ENCODE measurements at regions not wholly inside any gene's neighbourhood (a gene's known extent, or its start where the extent isn't known, plus 50 kb on each side); places are given as distances from the start of the nearest gene placed in this dataset.

DNA sequence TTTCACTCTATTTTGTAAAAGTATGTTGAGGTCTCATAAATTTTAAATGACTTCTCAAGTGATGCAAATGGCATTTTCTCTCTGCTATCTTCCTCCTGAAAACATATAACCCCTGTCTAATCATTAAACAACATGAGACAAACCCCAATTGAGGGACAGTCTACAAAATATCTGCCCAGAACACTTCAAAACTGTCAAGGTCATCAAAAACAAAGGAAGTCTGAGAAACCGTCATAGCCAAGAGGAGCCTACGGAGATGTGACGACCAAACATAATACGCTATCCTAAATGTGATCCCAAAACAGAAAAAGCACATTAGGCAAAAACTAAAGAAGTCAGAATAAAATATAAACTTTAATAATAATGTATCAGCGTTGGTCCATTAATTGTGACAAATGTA is 282.3 kb upstream of the SEMA3C start:
- TF ChIP-seq, protein P1, sequence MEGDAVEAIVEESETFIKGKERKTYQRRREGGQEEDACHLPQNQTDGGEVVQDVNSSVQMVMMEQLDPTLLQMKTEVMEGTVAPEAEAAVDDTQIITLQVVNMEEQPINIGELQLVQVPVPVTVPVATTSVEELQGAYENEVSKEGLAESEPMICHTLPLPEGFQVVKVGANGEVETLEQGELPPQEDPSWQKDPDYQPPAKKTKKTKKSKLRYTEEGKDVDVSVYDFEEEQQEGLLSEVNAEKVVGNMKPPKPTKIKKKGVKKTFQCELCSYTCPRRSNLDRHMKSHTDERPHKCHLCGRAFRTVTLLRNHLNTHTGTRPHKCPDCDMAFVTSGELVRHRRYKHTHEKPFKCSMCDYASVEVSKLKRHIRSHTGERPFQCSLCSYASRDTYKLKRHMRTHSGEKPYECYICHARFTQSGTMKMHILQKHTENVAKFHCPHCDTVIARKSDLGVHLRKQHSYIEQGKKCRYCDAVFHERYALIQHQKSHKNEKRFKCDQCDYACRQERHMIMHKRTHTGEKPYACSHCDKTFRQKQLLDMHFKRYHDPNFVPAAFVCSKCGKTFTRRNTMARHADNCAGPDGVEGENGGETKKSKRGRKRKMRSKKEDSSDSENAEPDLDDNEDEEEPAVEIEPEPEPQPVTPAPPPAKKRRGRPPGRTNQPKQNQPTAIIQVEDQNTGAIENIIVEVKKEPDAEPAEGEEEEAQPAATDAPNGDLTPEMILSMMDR (tag by site-specific recombination; IDR thresholded peaks at IDR 0.05) = no peak
- TF ChIP-seq TCF7L2 (IDR thresholded peaks at IDR 0.05; ENCODE audit: borderline replicate concordance, low read depth, low read length) (no peak), ZNF121 (tag by site-specific recombination; IDR thresholded peaks at IDR 0.05) (no peak), ZNF76 (tag by site-specific recombination; IDR thresholded peaks at IDR 0.05; ENCODE audit: borderline replicate concordance, low read depth) (no peak), MYNN (tag by site-specific recombination; IDR thresholded peaks at IDR 0.05; ENCODE audit: borderline replicate concordance) (no peak), PBX3 (CRISPR knock-in tag; IDR thresholded peaks at IDR 0.05) (no peak), KLF7 (tag by site-specific recombination; IDR thresholded peaks at IDR 0.05; ENCODE audit: borderline replicate concordance) (no peak), ZNF830 (tag by site-specific recombination; IDR thresholded peaks at IDR 0.05; ENCODE audit: low read depth) (no peak), ZNF202 (tag by site-specific recombination; IDR thresholded peaks at IDR 0.05; ENCODE audit: borderline replicate concordance) (no peak), MEIS1 (CRISPR knock-in tag; IDR thresholded peaks at IDR 0.05; ENCODE audit: borderline replicate concordance) (no peak), ZFP41 (tag by site-specific recombination; IDR thresholded peaks at IDR 0.05; ENCODE audit: borderline replicate concordance) (no peak)
